CD14-positive monocyte (primary cell): ENCODE measurements at regions not wholly inside any gene's neighbourhood (a gene's known extent, or its start where the extent isn't known, plus 50 kb on each side); places are given as distances from the start of the nearest gene placed in this dataset.

Experiments used
- DNase-seq, 3 donors: peaks; one replicate each; pipeline ENCODE4 v3.0.0-alpha.2; 2011 to 2022
- H2AFZ ChIP-seq: 2 replicates; pipeline ENCODE4 v1.6.0; 2012; ENCODE audit warnings: mild to moderate bottlenecking, low read depth, low read length, inconsistent platforms; ENCODE audit not compliant: insufficient read depth, poor library complexity, severe bottlenecking
- H3K27ac ChIP-seq, 2 donors: 1 replicate in 1 of 2; 2 replicates in 1 of 2; pipeline ENCODE4 v1.5.1; 2012 to 2013; ENCODE audit warnings: low read length in 2 of 2, control low read depth in 1 of 2, inconsistent platforms in 1 of 2, low read depth in 1 of 2, mild to moderate bottlenecking in 1 of 2
- H3K27me3 ChIP-seq, 2 donors: one replicate each; pipeline versions ENCODE4 v1.6.0 to v1.6.1; 2011 to 2013; ENCODE audit warnings: low read length in 2 of 2; ENCODE audit not compliant: control insufficient read depth in 2 of 2, insufficient read depth in 2 of 2
- H3K36me3 ChIP-seq, 2 donors: replicated peaks in 1 of 2; 1 replicate in 1 of 2; 2 replicates in 1 of 2; pipeline versions ENCODE4 v1.5.1 to v1.6.1; 2012 to 2013; ENCODE audit warnings: low read length in 2 of 2, control low read depth in 1 of 2, inconsistent platforms in 1 of 2, mild to moderate bottlenecking in 1 of 2; ENCODE audit not compliant: insufficient read depth in 2 of 2, control insufficient read depth in 1 of 2
- H3K4me1 ChIP-seq, 2 donors: 1 replicate in 1 of 2; 2 replicates in 1 of 2; pipeline versions ENCODE4 v1.5.1 to v1.6.1; 2012 to 2013; ENCODE audit warnings: low read length in 2 of 2, control low read depth in 1 of 2, inconsistent platforms in 1 of 2, mild to moderate bottlenecking in 1 of 2, moderate library complexity in 1 of 2; ENCODE audit not compliant: insufficient read depth in 2 of 2, control insufficient read depth in 1 of 2
- H3K4me2 ChIP-seq: replicated peaks from 2 replicates; pipeline ENCODE3; 2012; ENCODE audit warnings: low read length, moderate library complexity, mild to moderate bottlenecking; ENCODE audit not compliant: poor library complexity, severe bottlenecking; ENCODE audit errors: extremely low read depth
- H3K4me3 ChIP-seq, 3 experiments: fragments of 200-600 bp in 1 of 3; sonication (generic) in 1 of 3; replicated peaks in 1 of 3; 1 replicate in 2 of 3; 2 replicates in 1 of 3; pipeline ENCODE4 v1.5.1; 2011 to 2013; ENCODE audit warnings: low read length in 3 of 3, mild to moderate bottlenecking in 3 of 3, control low read depth in 2 of 3, low read depth in 2 of 3, inconsistent platforms in 1 of 3, moderate library complexity in 1 of 3
- H3K79me2 ChIP-seq: 2 replicates; pipeline ENCODE4 v1.6.0; 2012; ENCODE audit warnings: mild to moderate bottlenecking, control low read depth, inconsistent platforms, low read length, moderate library complexity; ENCODE audit not compliant: insufficient read depth
- H3K9ac ChIP-seq: 2 replicates; pipeline ENCODE4 v1.6.0; 2017; ENCODE audit warnings: low read length, mild to moderate bottlenecking; ENCODE audit not compliant: insufficient read depth, poor library complexity, severe bottlenecking
- H3K9me3 ChIP-seq, 2 donors: replicated peaks in 1 of 2; 1 replicate in 1 of 2; 2 replicates in 1 of 2; pipeline versions ENCODE4 v1.5.1 to v1.6.1; 2012 to 2013; ENCODE audit warnings: low read length in 2 of 2, control low read depth in 1 of 2; ENCODE audit not compliant: control insufficient read depth in 1 of 2, insufficient read depth in 1 of 2
- H4K20me1 ChIP-seq: 2 replicates; pipeline ENCODE4 v1.6.0; 2012; ENCODE audit warnings: mild to moderate bottlenecking, low read length, control low read depth, moderate library complexity; ENCODE audit not compliant: insufficient read depth
- H3K27ac Mint-ChIP-seq, 7 donors: one replicate each; pipeline ENCODE4 v1.8.0; 2020; ENCODE audit warnings: mild to moderate bottlenecking in 7 of 7, mixed read lengths in 7 of 7, moderate library complexity in 6 of 7, inconsistent platforms in 2 of 7
- H3K27me3 Mint-ChIP-seq, 3 donors: one replicate each; pipeline ENCODE4 v1.8.0; 2021 to 2022; ENCODE audit warnings: low read depth in 3 of 3, mild to moderate bottlenecking in 3 of 3, mixed read lengths in 3 of 3, moderate library complexity in 3 of 3, inconsistent platforms in 1 of 3
- H3K36me3 Mint-ChIP-seq, 2 donors: one replicate each; pipeline ENCODE4 v1.8.0; 2020; ENCODE audit warnings: mixed read lengths in 2 of 2, inconsistent platforms in 1 of 2, mild to moderate bottlenecking in 1 of 2
- H3K4me1 Mint-ChIP-seq: one replicate; pipeline ENCODE4 v1.8.0; 2020; ENCODE audit warnings: mild to moderate bottlenecking, mixed read lengths
- H3K4me3 Mint-ChIP-seq, 2 donors: one replicate each; pipeline ENCODE4 v1.8.0; 2020; ENCODE audit warnings: mild to moderate bottlenecking in 2 of 2, mixed read lengths in 2 of 2, moderate library complexity in 1 of 2
- H3K9me3 Mint-ChIP-seq, 7 donors: one replicate each; pipeline ENCODE4 v1.8.0; 2020 to 2022; ENCODE audit warnings: mixed read lengths in 7 of 7, mild to moderate bottlenecking in 6 of 7, moderate library complexity in 6 of 7, inconsistent platforms in 2 of 7
- WGBS: methylation state at CpG from one replicate; pipeline ENCODE4 v1.1.5; 2013; ENCODE audit warnings: missing lambda C conversion rate; ENCODE audit not compliant: insufficient coverage; 5-methylcytosine and 5-hydroxymethylcytosine counted together
- intact Hi-C, 2 donors: fragments of 100-400 bp; cut with micrococcal nuclease; formaldehyde crosslinking; loops; one replicate each; pipeline versions ENCODE4 v1.15.0 to v1.15.1; 2023
- TF ChIP-seq, protein P1 (sequence below): fragments of 200-600 bp; IDR thresholded peaks from one replicate; pipeline ENCODE4 v1.8.0; 2022; ENCODE audit warnings: antibody characterized with exemption, mild to moderate bottlenecking

DNA sequence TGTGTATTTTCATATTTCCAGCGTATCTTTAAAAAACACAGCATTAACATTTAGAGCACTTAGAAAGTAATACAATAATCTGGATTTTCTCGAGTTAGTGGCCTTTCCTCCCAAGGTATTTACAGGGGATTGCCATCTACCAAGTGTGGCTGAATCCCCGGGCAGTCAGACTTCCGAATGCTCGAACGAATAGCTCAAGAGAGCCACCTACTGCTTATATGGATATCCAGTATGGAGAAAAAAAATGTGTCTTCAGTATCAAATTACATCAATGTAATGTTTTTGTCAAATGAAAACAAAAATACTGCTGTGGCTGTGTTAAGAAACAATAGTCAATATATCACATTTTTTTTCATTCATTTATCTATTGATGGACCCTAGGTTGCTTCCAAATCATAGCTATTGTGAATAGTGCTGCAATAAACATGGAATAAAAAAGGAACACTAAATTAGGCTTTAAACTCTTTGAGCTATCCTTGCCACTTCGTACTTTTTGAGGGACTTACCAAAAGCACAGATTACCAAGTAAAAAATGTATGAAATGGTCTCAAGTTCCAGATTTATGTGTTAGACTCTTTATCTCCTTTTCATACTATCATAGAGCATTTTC, 654.5 kb upstream of the PTCHD4 start:
- Histone ChIP-seq H2AFZ (no peak overlapping the region), H3K4me3 (no peak overlapping the region), H3K27ac (no peak overlapping the region), H3K9ac (no peak overlapping the region), H3K4me2 (no peak overlapping the region), H4K20me1 (no peaks in the 10 kb centered on the region), H3K9me3 (no peaks in the 10 kb centered on the region), H3K79me2 (no peaks in the 10 kb centered on the region), H3K27me3 (no peaks in the 10 kb centered on the region), H3K4me1 (no peaks in the 10 kb centered on the region), H3K36me3 (no peaks in the 10 kb centered on the region)
- Mint-ChIP-seq H3K27me3 (peaks cover 0 to 3% (median 2%) of the 10 kb centered on the region in 3 donors), H3K4me3 (no peak overlapping the region), H3K36me3 (no peaks in the 10 kb centered on the region), H3K9me3 (no peaks in the 10 kb centered on the region), H3K4me1 (no peaks in the 10 kb centered on the region), H3K27ac (no peak overlapping the region)
- no peak for DNase-seq
- WGBS: no CpG with 5 or more reads among the region's 7 CpGs
- TF ChIP-seq, protein P1, sequence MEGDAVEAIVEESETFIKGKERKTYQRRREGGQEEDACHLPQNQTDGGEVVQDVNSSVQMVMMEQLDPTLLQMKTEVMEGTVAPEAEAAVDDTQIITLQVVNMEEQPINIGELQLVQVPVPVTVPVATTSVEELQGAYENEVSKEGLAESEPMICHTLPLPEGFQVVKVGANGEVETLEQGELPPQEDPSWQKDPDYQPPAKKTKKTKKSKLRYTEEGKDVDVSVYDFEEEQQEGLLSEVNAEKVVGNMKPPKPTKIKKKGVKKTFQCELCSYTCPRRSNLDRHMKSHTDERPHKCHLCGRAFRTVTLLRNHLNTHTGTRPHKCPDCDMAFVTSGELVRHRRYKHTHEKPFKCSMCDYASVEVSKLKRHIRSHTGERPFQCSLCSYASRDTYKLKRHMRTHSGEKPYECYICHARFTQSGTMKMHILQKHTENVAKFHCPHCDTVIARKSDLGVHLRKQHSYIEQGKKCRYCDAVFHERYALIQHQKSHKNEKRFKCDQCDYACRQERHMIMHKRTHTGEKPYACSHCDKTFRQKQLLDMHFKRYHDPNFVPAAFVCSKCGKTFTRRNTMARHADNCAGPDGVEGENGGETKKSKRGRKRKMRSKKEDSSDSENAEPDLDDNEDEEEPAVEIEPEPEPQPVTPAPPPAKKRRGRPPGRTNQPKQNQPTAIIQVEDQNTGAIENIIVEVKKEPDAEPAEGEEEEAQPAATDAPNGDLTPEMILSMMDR: no peak
- intact Hi-C loops: no loop called here

DNA sequence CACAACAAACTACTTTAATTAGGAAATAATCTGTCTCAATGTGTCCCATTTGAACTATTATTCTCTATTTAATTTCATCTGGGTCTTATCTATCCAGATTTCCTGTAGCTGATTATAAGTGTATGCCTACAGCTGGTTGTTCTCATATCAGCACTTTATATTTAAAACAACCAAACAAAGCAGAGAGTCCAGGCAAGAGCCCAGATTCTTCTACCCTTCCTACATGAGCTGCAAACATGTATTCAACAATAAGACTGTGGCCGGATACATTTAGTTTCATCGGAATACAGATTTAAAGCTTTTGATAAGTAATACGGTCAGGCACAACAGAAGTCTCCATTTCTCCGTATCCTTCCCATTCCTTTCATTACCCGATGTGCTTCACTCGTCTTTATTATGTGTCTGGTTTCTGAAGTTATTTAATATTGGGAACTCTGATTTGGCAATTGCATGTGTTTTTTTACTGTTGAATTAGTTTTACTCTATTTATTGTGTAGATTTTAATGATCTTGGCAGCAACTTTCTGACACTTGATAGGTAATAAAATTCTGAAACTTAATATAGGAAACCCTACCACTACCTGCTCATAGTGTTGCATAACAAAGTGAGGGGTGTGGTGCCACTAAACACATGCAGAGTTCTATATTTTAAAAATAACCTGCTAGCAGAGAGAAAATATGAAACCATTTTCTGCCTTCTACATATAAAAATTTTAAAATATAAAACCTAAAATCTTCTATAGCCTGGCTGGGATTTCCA, 653.5 kb upstream of the PTCHD4 start:
- 80% methylated on average over 1 of the region's 6 CpGs for WGBS
- no peak overlapping the region for H3K9ac ChIP-seq
- no peaks in the 10 kb centered on the region for H4K20me1 ChIP-seq
- no peaks in the 10 kb centered on the region for H3K4me1 ChIP-seq
- Mint-ChIP-seq H3K9me3 (no peaks in the 10 kb centered on the region), H3K27me3 (peaks cover 0 to 3% (median 2%) of the 10 kb centered on the region in 3 donors), H3K4me3 (no peak overlapping the region), H3K27ac (no peak overlapping the region), H3K4me1 (no peaks in the 10 kb centered on the region), H3K36me3 (no peaks in the 10 kb centered on the region)
- no peaks in the 10 kb centered on the region for H3K36me3 ChIP-seq
- no peak for DNase-seq
- H3K27me3 ChIP-seq: no peaks in the 10 kb centered on the region
- no peak overlapping the region for H3K27ac ChIP-seq
- TF ChIP-seq, protein P1: no peak
- no peak overlapping the region for H3K4me3 ChIP-seq
- intact Hi-C loops: no loop called here
- H2AFZ ChIP-seq: no peak overlapping the region
- H3K4me2 ChIP-seq: no peak overlapping the region
- H3K79me2 ChIP-seq: no peaks in the 10 kb centered on the region
- H3K9me3 ChIP-seq: no peaks in the 10 kb centered on the region
